ENCODE measurements at regions not wholly inside any gene's neighbourhood (a gene's known extent, or its start where the extent isn't known, plus 50 kb on each side); places are given as distances from the start of the nearest gene placed in this dataset.
"Not testable (repeated sequence)": the region's sequence is repeated elsewhere in the genome, so short reads cannot be mapped to it uniquely, and the experiment has no call there.

DNA sequence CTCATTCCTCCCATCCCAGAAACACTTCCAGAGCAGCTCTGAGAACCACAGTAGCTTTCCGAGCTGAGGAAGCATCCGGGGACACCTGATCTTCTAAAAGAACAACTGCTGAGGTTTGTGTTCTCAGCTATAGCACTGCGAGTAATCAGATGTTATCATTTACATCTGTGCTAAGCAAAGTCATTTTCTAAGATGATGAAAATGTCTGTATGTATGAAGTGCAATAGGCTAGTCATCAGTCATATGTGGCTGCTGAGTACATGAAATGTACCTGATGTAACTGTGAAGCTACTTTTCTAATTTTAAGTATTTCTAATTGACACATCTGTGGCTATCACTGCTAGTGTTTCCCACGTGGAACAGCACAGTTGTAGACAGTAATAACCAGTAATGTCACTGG lies 582.0 kb downstream of the RPIA start:
- not testable (repeated sequence) for TF ChIP-seq POLR2A, CTCF (IDR thresholded peaks at IDR 0.05)
